ENCODE measurements at regions not wholly inside any gene's neighbourhood (a gene's known extent, or its start where the extent isn't known, plus 50 kb on each side); places are given as distances from the start of the nearest gene placed in this dataset.

- in situ Hi-C loops (cut with MboI) (no loop called here), intact Hi-C loops (cut with micrococcal nuclease) (no loop called here)
- H3K4me2 ChIP-seq (ENCODE audit: insufficient read depth, low read length): no peak overlapping the region
- FAIRE-seq: no peak
- H3K27me3 ChIP-seq (ENCODE audit: control insufficient read depth in 2 of 2, insufficient read depth in 2 of 2, low read length in 2 of 2): peaks cover 0 to 5% of the 10 kb centered on the region in 2 experiments; a peak in 1 of 5 replicates
- no peak overlapping the region for H2AFZ ChIP-seq (ENCODE audit: low read depth, low read length)
- H3K79me2 ChIP-seq (ENCODE audit: control insufficient read depth, insufficient read depth, low read length): no peaks in the 10 kb centered on the region
- ChIA-PET CTCF (ENCODE audit: low intra/inter-chr PET ratio) (no interaction called here), POLR2A (interaction anchor here (0.6 kb wide), 1 partner anchor 568 kb away, joined by 3 read pairs; no protein-coding TSS in a partner anchor)
- 7% methylated on average over 2 of the region's 2 CpGs for WGBS (ENCODE audit: insufficient coverage, low coverage, missing lambda C conversion rate)
- no peak for DNase-seq (ENCODE audit: extremely low read depth in 1 of 4, low spot score in 3 of 4)
- no peak for ATAC-seq
- H3K9me1 ChIP-seq (ENCODE audit: control insufficient read depth, insufficient read depth, low read length): no peaks in the 10 kb centered on the region
- no peaks in the 10 kb centered on the region for H3K9me3 ChIP-seq (replicated peaks; ENCODE audit: control insufficient read depth, insufficient read depth, low read depth, low read length)
- no peak overlapping the region for H3K9ac ChIP-seq (ENCODE audit: insufficient read depth in 1 of 2, low read depth in 2 of 2, low read length in 2 of 2)
- no TSS peak for BruUV-seq (replicated peaks)
- H3K4me3 ChIP-seq: no peak overlapping the region
- H4K20me1 ChIP-seq (replicated peaks; ENCODE audit: control insufficient read depth, insufficient read depth, low read length): no peaks in the 10 kb centered on the region
- TF ChIP-seq SP1 (CRISPR knock-in tag; IDR thresholded peaks at IDR 0.05) (no peak), TARDBP (IDR thresholded peaks at IDR 0.05) (no peak), UBTF (IDR thresholded peaks at IDR 0.05; ENCODE audit: borderline replicate concordance in 1 of 2, low read depth in 2 of 2, low read length in 2 of 2) (no peak), ESRRB (CRISPR knock-in tag; IDR thresholded peaks at IDR 0.05; ENCODE audit: borderline replicate concordance) (no peak), MXD1 (CRISPR knock-in tag; IDR thresholded peaks at IDR 0.05; ENCODE audit: borderline replicate concordance, poor library complexity, severe bottlenecking) (no peak), MEF2A (IDR thresholded peaks at IDR 0.05; ENCODE audit: control insufficient read depth, low read depth, low read length) (no peak), SP2 (IDR thresholded peaks at IDR 0.05; ENCODE audit: extremely low read depth, low read depth, low read length, poor library complexity, severe bottlenecking) (no peak)
- H3K4me1 ChIP-seq (replicated peaks in 1 of 2; ENCODE audit: control insufficient read depth in 2 of 2, insufficient read depth in 2 of 2, low read length in 2 of 2): no peaks in the 10 kb centered on the region
- no peaks in the 10 kb centered on the region for H3K36me3 ChIP-seq (ENCODE audit: control insufficient read depth, insufficient read depth, low read length)
- no peak overlapping the region for H3K27ac ChIP-seq (ENCODE audit: extremely low read depth, low read depth, low read length)
Measured at GRCh38 chr5:56734091-56734694, 81.2 kb upstream of the MAP3K1 start.

Data from K562 (cell line).